GM12878 (cell line): ENCODE measurements at regions not wholly inside any gene's neighbourhood (a gene's known extent, or its start where the extent isn't known, plus 50 kb on each side); places are given as distances from the start of the nearest gene placed in this dataset.

Experiments used
- CTCF ChIP-seq, 3 experiments: IDR thresholded peaks in 2 of 3; conservative IDR thresholded peaks in 1 of 3; 2 replicates each; pipeline ENCODE4 v1.5.1; 2011; ENCODE audit warnings: low read depth in 3 of 3, low read length in 3 of 3, mild to moderate bottlenecking in 3 of 3, control low read depth in 2 of 3, moderate library complexity in 2 of 3, inconsistent platforms in 1 of 3, mixed read lengths in 1 of 3; ENCODE audit not compliant: control insufficient read depth in 2 of 3, insufficient read depth in 1 of 3; ENCODE audit errors: extremely low read depth in 1 of 3
- ESRRA ChIP-seq: IDR thresholded peaks from 2 replicates; pipeline ENCODE4 v1.6.1; 2012; ENCODE audit warnings: mild to moderate bottlenecking, low read length, improper control_type of control experiment
- EZH2 ChIP-seq: IDR thresholded peaks from 2 replicates; pipeline ENCODE4 v1.6.1; 2012; ENCODE audit warnings: low read depth, mild to moderate bottlenecking, control low read depth, inconsistent platforms, low read length, borderline replicate concordance; ENCODE audit not compliant: control insufficient read depth
- RELA ChIP-seq: fragments of 450-650 bp; IDR thresholded peaks from 2 replicates; pipeline ENCODE4 v1.8.0; 2014; ENCODE audit warnings: borderline replicate concordance; ENCODE audit not compliant: partially characterized antibody
- SMC3 ChIP-seq: IDR thresholded peaks from 2 replicates; pipeline ENCODE4 v1.6.1; 2011; ENCODE audit warnings: low read length, improper control_type of control experiment, borderline replicate concordance

- no peak for TF ChIP-seq ESRRA
- TF ChIP-seq SMC3: no peak
- TF ChIP-seq EZH2: no peak
- no peak for TF ChIP-seq CTCF (IDR thresholded peaks at IDR 0.05 in 2 of 3, conservative IDR thresholded peaks at IDR 0.05 in 1 of 3; ENCODE audit: control insufficient read depth in 2 of 3, extremely low read depth in 1 of 3, insufficient read depth in 1 of 3, low read depth in 3 of 3, low read length in 3 of 3)
- TF ChIP-seq RELA: no peak
Observed at GRCh38 chr2:145755019-145755837, 1235.3 kb upstream of the ZEB2 start.
